ENCODE measurements at regions not wholly inside any gene's neighbourhood (a gene's known extent, or its start where the extent isn't known, plus 50 kb on each side); places are given as distances from the start of the nearest gene placed in this dataset.

GRCh38 chr6:154653853-154654252, 79.4 kb upstream of the SCAF8 start:
- no peak for TF ChIP-seq CTCF (IDR thresholded peaks at IDR 0.05 in 4 of 5, conservative IDR thresholded peaks at IDR 0.05 in 1 of 5)
- no peak for TF ChIP-seq POLR2A (IDR thresholded peaks at IDR 0.05)
